NT2/D1 (cell line): ENCODE measurements at regions not wholly inside any gene's neighbourhood (a gene's known extent, or its start where the extent isn't known, plus 50 kb on each side); places are given as distances from the start of the nearest gene placed in this dataset.
"Not testable (repeated sequence)": the region's sequence is repeated elsewhere in the genome, so short reads cannot be mapped to it uniquely, and the experiment has no call there.

Source experiments
- DNase-seq: peaks from one replicate; pipeline ENCODE4 v3.0.0-alpha.2; 2011; ENCODE audit warnings: low read depth, low spot score
- H3K27me3 ChIP-seq: 2 replicates; pipeline ENCODE4 v1.6.0; 2011; ENCODE audit warnings: mild to moderate bottlenecking; ENCODE audit not compliant: insufficient read length, insufficient read depth
- H3K36me3 ChIP-seq: 2 replicates; pipeline ENCODE4 v1.6.1; 2011; ENCODE audit warnings: mild to moderate bottlenecking, low read length, mixed read lengths; ENCODE audit not compliant: insufficient read depth, insufficient read length
- H3K4me1 ChIP-seq: 2 replicates; pipeline ENCODE4 v1.5.1; 2011; ENCODE audit not compliant: insufficient read depth, insufficient read length
- H3K4me3 ChIP-seq: 2 replicates; pipeline ENCODE4 v1.5.1; 2011; ENCODE audit warnings: low read depth; ENCODE audit not compliant: insufficient read length
- H3K9ac ChIP-seq: 2 replicates; pipeline ENCODE4 v1.6.0; 2011; ENCODE audit warnings: low read depth; ENCODE audit not compliant: insufficient read length
- H3K9me3 ChIP-seq: 2 replicates; pipeline ENCODE4 v1.5.1; 2011; ENCODE audit warnings: mild to moderate bottlenecking, low read length; ENCODE audit not compliant: insufficient read depth
- SUZ12 ChIP-seq: IDR thresholded peaks from 2 replicates; pipeline ENCODE4 v1.6.1; 2011; ENCODE audit not compliant: insufficient read length, insufficient read depth; ENCODE audit errors: extremely low read depth
- YY1 ChIP-seq: IDR thresholded peaks from 2 replicates; pipeline ENCODE4 v1.6.1; 2011; ENCODE audit not compliant: insufficient read length, insufficient read depth
- ZNF274 ChIP-seq: IDR thresholded peaks from 2 replicates; pipeline ENCODE4 v1.6.1; 2011; ENCODE audit warnings: mild to moderate bottlenecking, low read depth, low read length

DNA sequence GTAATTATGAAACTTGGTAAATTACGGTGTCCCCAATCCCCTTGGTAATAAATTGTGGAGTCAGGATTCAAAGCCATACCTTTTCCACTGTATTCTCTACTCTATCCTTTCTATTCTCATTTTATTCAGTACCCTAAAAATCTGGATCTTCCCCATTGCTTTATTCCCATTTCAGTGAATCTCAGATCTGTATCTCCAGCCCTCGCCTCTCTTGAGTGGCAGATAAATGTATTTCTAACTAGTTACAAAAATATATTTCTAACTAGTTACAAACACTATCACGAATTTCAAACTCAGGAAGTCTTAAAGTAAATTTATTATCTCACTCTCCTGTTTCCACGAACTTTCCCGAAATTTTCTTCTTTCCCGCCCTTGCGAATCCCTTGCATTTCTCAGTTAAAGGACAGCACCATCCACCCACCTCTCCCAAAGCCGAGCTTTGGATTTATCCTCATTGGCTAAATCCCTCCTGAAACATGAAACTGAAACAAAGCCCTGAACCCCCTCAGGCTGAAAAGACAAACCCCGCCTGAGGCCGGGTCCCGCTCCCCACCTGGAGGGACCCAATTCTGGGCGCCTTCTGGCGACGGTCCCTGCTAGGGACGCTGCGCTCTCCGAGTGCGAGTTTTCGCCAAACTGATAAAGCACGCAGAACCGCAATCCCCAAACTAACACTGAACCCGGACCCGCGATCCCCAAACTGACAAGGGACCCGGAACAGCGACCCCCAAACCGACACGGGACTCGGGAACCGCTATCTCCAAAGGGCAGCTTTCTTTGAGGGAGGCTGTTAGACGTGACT, 164.3 kb upstream of the PABPC3 start:
- TF ChIP-seq ZNF274 = no peak
- TF ChIP-seq SUZ12 = no peak
- TF ChIP-seq YY1 = no peak
- H3K9ac ChIP-seq = no peak overlapping the region
- H3K9me3 ChIP-seq = no peaks in the 10 kb centered on the region; the same call in 1 of the 2 replicates
- H3K36me3 ChIP-seq = no peaks in the 10 kb centered on the region
- no peaks in the 10 kb centered on the region for H3K4me1 ChIP-seq
- H3K27me3 ChIP-seq = no peaks in the 10 kb centered on the region
- H3K4me3 ChIP-seq = no peak overlapping the region
- DNase-seq = no peak

DNA sequence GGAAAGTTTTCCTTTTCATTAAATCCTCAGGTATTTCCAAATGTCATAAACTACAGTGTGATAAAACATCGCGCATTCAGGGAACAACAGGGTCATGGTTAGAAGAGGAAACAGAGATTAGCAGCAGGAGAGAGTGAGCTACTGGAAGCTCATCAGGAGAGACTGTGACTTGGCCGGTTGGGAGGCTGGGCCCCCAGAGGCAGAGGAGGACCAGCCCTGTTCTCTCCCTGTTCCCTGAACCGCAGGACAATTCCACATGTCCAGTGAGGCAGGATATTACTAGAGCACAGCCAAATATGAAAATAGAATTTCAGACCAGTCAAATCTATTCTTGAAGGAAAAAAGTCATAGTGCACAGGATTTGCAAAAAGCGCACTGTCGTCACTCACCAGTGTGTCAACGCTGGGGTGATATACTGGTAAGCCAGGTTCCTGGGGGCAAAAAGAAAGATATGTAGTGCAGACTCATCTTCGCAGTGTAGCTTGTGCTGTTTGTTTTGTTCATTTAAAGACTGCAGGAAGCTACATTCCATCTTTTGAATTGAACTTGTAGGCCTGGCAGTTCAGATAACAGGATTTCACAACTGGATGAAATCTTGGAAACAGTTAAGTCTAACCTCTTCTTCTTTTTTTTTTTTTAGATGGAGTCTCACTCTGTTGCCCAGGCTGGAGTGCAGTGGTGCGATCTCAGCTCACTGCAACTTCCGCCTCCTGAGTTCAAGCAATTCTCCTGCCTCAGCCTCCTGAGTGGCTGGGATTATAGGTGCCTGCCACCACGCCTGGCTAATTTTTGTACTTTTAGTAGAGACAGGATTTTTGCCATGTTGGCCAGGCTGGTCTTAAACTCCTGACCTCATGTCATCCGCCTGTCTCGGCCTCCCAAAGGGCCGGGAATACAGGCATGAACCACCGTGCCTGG, 162.6 kb upstream of the PABPC3 start:
- DNase-seq, H3K27me3 ChIP-seq, H3K9ac ChIP-seq, H3K9me3 ChIP-seq, H3K4me3 ChIP-seq, H3K4me1 ChIP-seq, H3K36me3 ChIP-seq: not testable (repeated sequence)

DNA sequence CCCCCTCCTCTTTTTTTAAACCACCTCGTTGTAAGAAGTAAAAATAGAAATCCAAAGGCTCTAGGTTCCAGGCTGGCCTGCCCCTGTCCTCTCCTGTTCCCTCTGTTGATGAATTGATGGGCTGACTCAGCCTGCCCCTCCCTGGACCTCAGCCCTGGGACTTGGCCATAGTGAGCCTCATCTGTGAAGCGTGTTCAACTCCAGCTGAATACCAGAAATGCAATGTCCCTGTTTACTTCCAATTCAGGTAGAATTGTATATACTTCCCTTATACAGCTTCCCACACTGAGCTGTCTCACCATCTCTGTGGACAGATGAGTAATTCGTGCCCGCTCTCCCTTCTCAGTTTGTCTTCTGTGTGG, 161.9 kb upstream of the PABPC3 start:
- not testable (repeated sequence) for H3K36me3 ChIP-seq, H3K9me3 ChIP-seq, H3K27me3 ChIP-seq, H3K4me1 ChIP-seq, DNase-seq, H3K4me3 ChIP-seq, H3K9ac ChIP-seq

DNA sequence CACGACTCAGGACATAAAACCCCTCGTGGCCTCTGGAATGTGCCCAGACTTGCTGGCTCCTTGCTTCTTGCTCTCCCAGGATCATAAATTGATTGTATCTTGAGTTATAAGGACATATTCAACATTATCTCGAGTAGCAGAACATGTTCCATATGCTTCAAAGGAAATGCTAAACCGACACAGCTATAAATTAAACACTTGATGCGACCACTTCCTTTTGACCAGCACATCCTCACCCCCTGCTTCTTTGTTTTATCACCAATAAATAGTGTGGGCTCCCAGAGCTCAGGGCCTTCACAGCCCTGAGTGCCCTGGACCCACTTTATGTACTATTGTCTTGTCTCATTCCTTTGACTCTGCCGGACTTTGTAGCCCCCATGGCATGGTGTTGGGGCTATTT, 157.0 kb upstream of the PABPC3 start:
- H3K4me3 ChIP-seq = no peak overlapping the region
- no peak for DNase-seq
- no peak overlapping the region for H3K9ac ChIP-seq
- H3K9me3 ChIP-seq = peaks cover 7% of the 10 kb centered on the region; the same call in 1 of the 2 replicates
- no peaks in the 10 kb centered on the region for H3K4me1 ChIP-seq
- TF ChIP-seq YY1 (no peak), ZNF274 (no peak), SUZ12 (no peak)
- H3K36me3 ChIP-seq = no peaks in the 10 kb centered on the region
- H3K27me3 ChIP-seq = no peaks in the 10 kb centered on the region

DNA sequence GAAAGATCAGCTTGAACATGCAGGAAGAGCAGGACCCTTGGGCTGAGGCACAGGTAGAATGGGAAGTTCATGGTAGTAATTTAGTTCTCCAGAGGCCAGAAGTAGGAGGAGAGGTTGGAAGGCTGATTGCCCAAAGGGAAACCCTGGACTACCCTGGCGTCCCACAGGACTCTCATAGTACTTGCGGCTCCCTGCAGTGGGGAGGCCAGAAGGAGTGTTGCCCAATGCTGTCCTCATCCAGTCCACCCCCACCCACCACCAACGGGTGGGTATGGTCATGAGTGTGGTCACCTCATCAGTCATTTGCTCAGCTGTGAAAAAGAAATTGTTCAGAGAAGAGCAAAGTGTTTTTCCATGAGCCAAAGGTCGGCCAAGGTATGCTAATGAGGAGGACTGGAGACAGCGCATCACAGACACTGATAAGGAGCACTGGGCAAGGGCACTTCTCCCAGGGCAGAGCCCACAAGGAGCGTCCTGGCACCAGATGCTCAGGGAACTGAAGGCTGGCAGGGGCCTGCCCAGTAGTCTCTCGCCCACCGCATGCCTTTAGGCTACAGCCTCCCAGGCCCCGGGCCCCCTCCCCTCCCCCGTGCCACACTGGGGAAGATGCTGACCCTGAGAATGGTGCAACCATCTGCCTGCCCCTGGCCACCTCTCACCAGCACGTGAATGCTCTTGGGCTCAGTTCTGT, 154.8 kb upstream of the PABPC3 start:
- H3K9ac ChIP-seq, H3K4me1 ChIP-seq, H3K9me3 ChIP-seq, H3K4me3 ChIP-seq, H3K27me3 ChIP-seq, H3K36me3 ChIP-seq, DNase-seq: not testable (repeated sequence)

DNA sequence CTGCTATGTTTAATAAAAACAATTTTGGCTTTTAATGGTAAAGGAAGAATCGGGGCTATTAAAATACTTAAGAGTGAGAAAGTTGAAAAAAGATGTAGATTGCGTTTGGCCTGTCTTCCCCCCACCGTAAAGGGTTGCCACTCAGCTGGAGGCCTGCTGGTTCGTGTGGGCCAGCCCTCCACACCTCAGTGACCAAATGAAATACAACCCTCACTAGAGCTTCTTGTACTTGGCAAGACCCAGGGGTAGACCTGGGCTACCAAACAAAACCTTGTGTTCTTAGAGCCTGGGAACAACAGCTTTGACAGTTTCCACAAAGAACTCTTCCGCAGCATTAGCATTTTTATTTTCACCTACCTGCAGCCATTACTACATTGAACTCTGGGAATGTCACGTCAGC, 152.8 kb upstream of the PABPC3 start:
- no peak for TF ChIP-seq YY1
- no peak for TF ChIP-seq ZNF274
- TF ChIP-seq SUZ12 = no peak
- H3K36me3 ChIP-seq = no peaks in the 10 kb centered on the region
- no peaks in the 10 kb centered on the region for H3K27me3 ChIP-seq
- H3K9me3 ChIP-seq = no peaks in the 10 kb centered on the region; the same call in 1 of the 2 replicates
- H3K4me3 ChIP-seq = no peak overlapping the region
- H3K9ac ChIP-seq = no peak overlapping the region
- H3K4me1 ChIP-seq = no peaks in the 10 kb centered on the region
- no peak for DNase-seq

DNA sequence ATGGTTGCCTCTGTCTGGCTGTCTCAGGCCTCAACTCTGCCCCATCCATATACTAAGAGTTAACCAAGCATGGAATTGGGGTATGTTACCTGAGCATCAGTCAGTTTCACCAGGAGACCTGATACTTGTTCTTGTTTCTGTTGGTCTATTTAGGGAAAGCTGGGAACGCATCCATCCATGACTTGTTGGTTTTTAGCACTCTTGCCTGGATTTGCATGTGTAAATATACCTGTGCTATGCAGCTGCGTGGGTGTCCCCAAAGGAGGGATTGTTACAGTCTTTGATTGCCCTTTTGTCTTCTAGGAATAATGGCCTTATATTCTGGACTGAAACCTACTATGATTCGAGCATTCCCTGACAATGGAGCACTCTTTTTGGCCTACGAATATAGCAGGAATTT, 151.9 kb upstream of the PABPC3 start:
- not testable (repeated sequence) for H3K9me3 ChIP-seq, H3K9ac ChIP-seq, H3K4me1 ChIP-seq, H3K36me3 ChIP-seq, H3K27me3 ChIP-seq, DNase-seq, H3K4me3 ChIP-seq

DNA sequence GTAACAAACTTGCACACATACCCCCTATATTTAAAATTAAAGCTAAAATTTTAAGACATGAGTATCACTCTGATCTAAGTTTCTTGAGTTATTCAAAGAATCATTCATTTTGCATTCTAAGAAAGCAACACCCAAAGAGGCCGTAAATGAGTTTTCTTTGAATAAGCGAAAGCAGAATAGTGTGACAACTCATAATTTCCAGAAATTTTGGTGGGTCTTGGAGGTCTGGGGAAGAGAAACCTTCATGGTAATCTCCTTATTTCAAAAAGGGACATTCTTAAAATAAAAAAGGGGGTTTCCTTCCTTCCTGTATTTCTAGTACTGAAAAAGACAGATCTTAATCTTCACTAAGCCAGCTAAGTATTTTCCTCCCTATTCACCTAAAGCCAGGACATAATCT, 147.0 kb upstream of the PABPC3 start:
- H3K4me1 ChIP-seq, DNase-seq, H3K4me3 ChIP-seq, H3K9ac ChIP-seq, H3K27me3 ChIP-seq, H3K36me3 ChIP-seq, H3K9me3 ChIP-seq: not testable (repeated sequence)

DNA sequence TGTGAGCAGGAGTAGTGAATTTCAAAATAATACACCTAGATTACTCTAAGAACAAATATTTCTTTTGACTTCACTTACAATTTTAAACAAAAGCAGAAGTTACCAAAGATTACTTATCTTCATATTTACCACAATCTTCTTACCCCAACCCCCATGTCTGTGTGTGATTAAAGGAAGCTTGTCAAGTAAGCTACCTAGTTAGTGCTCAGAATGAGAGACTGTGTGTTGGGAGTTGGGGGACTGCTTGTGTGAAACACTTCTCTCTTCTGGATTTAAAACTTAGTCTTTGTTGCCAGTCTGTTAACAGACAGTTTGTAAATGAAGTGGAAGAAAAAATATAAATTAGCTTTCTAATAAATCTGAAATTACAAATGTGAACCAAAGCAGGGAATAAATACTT, 145.3 kb upstream of the PABPC3 start:
- not testable (repeated sequence) for H3K36me3 ChIP-seq, DNase-seq, H3K9me3 ChIP-seq, H3K9ac ChIP-seq, H3K4me3 ChIP-seq, H3K27me3 ChIP-seq, H3K4me1 ChIP-seq

DNA sequence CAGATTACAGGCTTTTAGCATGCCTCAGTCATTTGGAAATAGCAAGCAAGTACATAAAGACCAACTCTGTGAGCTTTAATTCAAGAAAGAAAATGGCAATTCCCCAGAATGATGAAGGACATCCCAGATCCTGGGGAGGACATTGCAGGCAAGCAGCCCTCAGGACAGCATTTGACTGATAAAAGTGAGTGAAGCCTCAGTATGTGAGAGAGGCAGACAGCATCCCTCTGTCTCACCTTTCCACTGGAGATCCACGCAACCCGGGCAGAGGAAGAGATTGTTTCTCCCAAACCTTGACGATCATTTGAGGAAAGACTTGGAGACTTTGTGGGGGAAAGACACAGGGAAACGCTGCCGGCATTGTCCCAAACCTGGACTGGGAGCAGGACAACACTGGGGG, 128.0 kb upstream of the PABPC3 start:
- H3K36me3 ChIP-seq, H3K4me1 ChIP-seq, H3K9me3 ChIP-seq, H3K9ac ChIP-seq, H3K4me3 ChIP-seq, H3K27me3 ChIP-seq, DNase-seq: not testable (repeated sequence)

DNA sequence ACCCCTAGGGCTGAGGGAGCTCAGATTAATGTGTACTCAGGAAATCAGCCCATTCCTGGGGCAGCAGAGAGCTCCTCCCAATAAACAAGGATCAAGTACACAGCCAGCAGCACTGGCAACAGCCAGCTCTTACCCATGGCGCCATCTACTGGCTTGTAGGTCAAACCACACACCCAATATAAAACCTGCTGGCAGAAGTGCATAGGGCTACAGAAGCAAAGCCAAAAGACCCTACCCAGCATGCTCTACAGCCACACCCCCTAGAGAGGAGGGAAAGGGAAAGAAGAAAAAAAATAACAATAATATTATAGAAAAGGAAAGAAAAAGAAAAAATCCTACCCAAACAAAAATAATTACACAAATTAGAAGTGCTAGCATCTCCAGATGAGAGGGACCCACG, 127.5 kb upstream of the PABPC3 start:
- H3K9me3 ChIP-seq, H3K27me3 ChIP-seq, H3K9ac ChIP-seq, DNase-seq, H3K4me3 ChIP-seq, H3K4me1 ChIP-seq, H3K36me3 ChIP-seq: not testable (repeated sequence)
